ENCODE measurements at regions not wholly inside any gene's neighbourhood (a gene's known extent, or its start where the extent isn't known, plus 50 kb on each side); places are given as distances from the start of the nearest gene placed in this dataset.
"Not testable (repeated sequence)": the region's sequence is repeated elsewhere in the genome, so short reads cannot be mapped to it uniquely, and the experiment has no call there.

GRCh38 chr2:131958019-131958609 is 203.6 kb downstream of the ANKRD30BL start:
- not testable (repeated sequence) for TF ChIP-seq CTCF (IDR thresholded peaks at IDR 0.05; ENCODE audit: low read depth, low read length, missing input control); RXRA (IDR thresholded peaks at IDR 0.05); MAX (IDR thresholded peaks at IDR 0.05); GABPA (IDR thresholded peaks at IDR 0.05 in 1 of 2, conservative IDR thresholded peaks at IDR 0.05 in 1 of 2); REST (IDR thresholded peaks at IDR 0.05); ZBTB33 (IDR thresholded peaks at IDR 0.05); YY1 (IDR thresholded peaks at IDR 0.05); RAD21 (IDR thresholded peaks at IDR 0.05); EGR1 (IDR thresholded peaks at IDR 0.05; ENCODE audit: low read depth in 2 of 2); JUND (IDR thresholded peaks at IDR 0.05); TAF1 (conservative IDR thresholded peaks at IDR 0.05); FOXA2 (IDR thresholded peaks at IDR 0.05); ATF3 (IDR thresholded peaks at IDR 0.05)

All from liver (tissue), 3 donors.